GM23338 (cell line): ENCODE measurements at regions not wholly inside any gene's neighbourhood (a gene's known extent, or its start where the extent isn't known, plus 50 kb on each side); places are given as distances from the start of the nearest gene placed in this dataset.

Source experiments
- ATAC-seq: fragments of 200-7000 bp; cut with Tn5 transposase; 3 replicates; pipeline ENCODE4 v1.9.1; 2020
- DNase-seq: peaks from one replicate; pipeline ENCODE4 v3.0.0-alpha.2; 2015; ENCODE audit warnings: low spot score
- H2AFZ ChIP-seq: fragments of 200-600 bp; sonication (generic); 2 replicates; pipeline ENCODE4 v1.8.0; 2016; ENCODE audit warnings: antibody characterized with exemption, mild to moderate bottlenecking, moderate library complexity
- H3F3A ChIP-seq: fragments of 200-600 bp; sonication (generic); replicated peaks from 2 replicates; pipeline ENCODE4 v1.8.0; 2017; ENCODE audit warnings: antibody characterized with exemption, mixed run types, low read depth
- H3K27ac ChIP-seq: fragments of 200-600 bp; sonication (generic); 2 replicates; pipeline ENCODE4 v1.6.1; 2016; ENCODE audit warnings: low read depth
- H3K27me3 ChIP-seq: fragments of 200-600 bp; sonication (generic); 2 replicates; pipeline ENCODE4 v1.8.0; 2016; ENCODE audit warnings: mild to moderate bottlenecking, mixed run types, moderate library complexity; ENCODE audit not compliant: insufficient read depth
- H3K36me3 ChIP-seq: fragments of 200-600 bp; sonication (generic); 2 replicates; pipeline ENCODE4 v1.8.0; 2016; ENCODE audit warnings: mild to moderate bottlenecking; ENCODE audit not compliant: insufficient read depth
- H3K4me1 ChIP-seq: fragments of 200-600 bp; sonication (generic); 2 replicates; pipeline ENCODE4 v1.8.0; 2016; ENCODE audit warnings: mild to moderate bottlenecking, moderate library complexity; ENCODE audit not compliant: insufficient read depth
- H3K4me2 ChIP-seq: fragments of 200-600 bp; sonication (generic); 2 replicates; pipeline ENCODE4 v1.7.1; 2017; ENCODE audit warnings: mixed run types
- H3K4me3 ChIP-seq: fragments of 200-600 bp; sonication (generic); 2 replicates; pipeline ENCODE4 v1.6.1; 2016; ENCODE audit warnings: mixed run types
- H3K79me2 ChIP-seq: fragments of 200-600 bp; sonication (generic); replicated peaks from 2 replicates; pipeline ENCODE4 v1.8.0; 2017; ENCODE audit warnings: mild to moderate bottlenecking; ENCODE audit not compliant: insufficient read depth
- H3K9me2 ChIP-seq: fragments of 200-600 bp; sonication (generic); 2 replicates; pipeline ENCODE4 v1.8.0; 2017; ENCODE audit not compliant: insufficient read depth
- H4K20me1 ChIP-seq: fragments of 200-600 bp; sonication (generic); replicated peaks from 2 replicates; pipeline ENCODE4 v1.8.0; 2017; ENCODE audit warnings: mild to moderate bottlenecking; ENCODE audit not compliant: insufficient read depth
- H3K27ac Mint-ChIP-seq: 2 replicates; pipeline ENCODE4 v1.8.0; 2020; ENCODE audit warnings: inconsistent platforms, mild to moderate bottlenecking, moderate library complexity, mixed read lengths
- H3K27me3 Mint-ChIP-seq: 3 replicates; pipeline ENCODE4 v1.8.0; 2022; ENCODE audit warnings: low read depth, mild to moderate bottlenecking, moderate library complexity, mixed read lengths, inconsistent platforms; ENCODE audit not compliant: insufficient read depth, poor library complexity
- H3K36me3 Mint-ChIP-seq: 3 replicates; pipeline ENCODE4 v1.8.0; 2021; ENCODE audit warnings: low read depth, mild to moderate bottlenecking, inconsistent platforms, moderate library complexity, mixed read lengths
- H3K4me1 Mint-ChIP-seq: 3 replicates; pipeline ENCODE4 v1.8.0; 2020; ENCODE audit warnings: mild to moderate bottlenecking, inconsistent platforms, mixed read lengths
- H3K4me3 Mint-ChIP-seq: 3 replicates; pipeline ENCODE4 v1.8.0; 2021; ENCODE audit warnings: moderate library complexity, mild to moderate bottlenecking, inconsistent platforms, mixed read lengths
- H3K9me3 Mint-ChIP-seq: 3 replicates; pipeline ENCODE4 v1.8.0; 2020; ENCODE audit warnings: moderate library complexity, mild to moderate bottlenecking, inconsistent platforms, mixed read lengths
- CREB1 ChIP-seq: fragments of 250-450 bp; sonication (Bioruptor Pico); IDR thresholded peaks from 2 replicates; pipeline ENCODE4 v1.5.0; 2020; ENCODE audit warnings: low read depth, mild to moderate bottlenecking, moderate library complexity
- EZH2 ChIP-seq: fragments of 200-600 bp; sonication (generic); IDR thresholded peaks from one replicate; pipeline ENCODE4 v1.8.0; 2017; ENCODE audit warnings: antibody characterized with exemption, mild to moderate bottlenecking, low read depth; ENCODE audit not compliant: unreplicated experiment
- JUNB ChIP-seq: IDR thresholded peaks from one replicate; pipeline ENCODE4 v1.6.1; 2016; ENCODE audit warnings: antibody characterized with exemption; ENCODE audit not compliant: unreplicated experiment
- NANOG ChIP-seq: IDR thresholded peaks from 2 replicates; pipeline ENCODE4 v1.6.1; 2016; ENCODE audit warnings: antibody characterized with exemption, borderline replicate concordance
- POLR2AphosphoS5 ChIP-seq: IDR thresholded peaks from 2 replicates; pipeline ENCODE4 v1.6.1; 2016; ENCODE audit warnings: antibody characterized with exemption, low read depth
- ZNF331 ChIP-seq: fragments of 250-450 bp; sonication (Bioruptor Pico); IDR thresholded peaks from 2 replicates; pipeline ENCODE4 v1.5.0; 2020; ENCODE audit warnings: low read depth, mild to moderate bottlenecking, moderate library complexity
- TF ChIP-seq, protein P1 (sequence below): IDR thresholded peaks from one replicate; pipeline ENCODE4 v1.6.1; 2018; ENCODE audit warnings: antibody characterized with exemption; ENCODE audit not compliant: unreplicated experiment
- TF ChIP-seq, protein P2 (sequence below), 2 experiments: fragments of 200-600 bp in 1 of 2; sonication (generic) in 1 of 2; conservative IDR thresholded peaks; 2 replicates each; pipeline versions ENCODE4 v1.5.1 to v1.6.1; 2016 to 2017; ENCODE audit warnings: antibody characterized with exemption in 2 of 2, low read depth in 2 of 2, mild to moderate bottlenecking in 2 of 2, moderate library complexity in 1 of 2
- TF ChIP-seq, protein P3 (sequence below): fragments of 250-450 bp; sonication (Bioruptor Pico); IDR thresholded peaks from 2 replicates; pipeline ENCODE4 v1.5.0; 2020; ENCODE audit warnings: mild to moderate bottlenecking, moderate library complexity
- TF ChIP-seq, protein P4 (sequence below): IDR thresholded peaks from 2 replicates; pipeline ENCODE4 v1.6.1; 2016; ENCODE audit warnings: antibody characterized with exemption

DNA sequence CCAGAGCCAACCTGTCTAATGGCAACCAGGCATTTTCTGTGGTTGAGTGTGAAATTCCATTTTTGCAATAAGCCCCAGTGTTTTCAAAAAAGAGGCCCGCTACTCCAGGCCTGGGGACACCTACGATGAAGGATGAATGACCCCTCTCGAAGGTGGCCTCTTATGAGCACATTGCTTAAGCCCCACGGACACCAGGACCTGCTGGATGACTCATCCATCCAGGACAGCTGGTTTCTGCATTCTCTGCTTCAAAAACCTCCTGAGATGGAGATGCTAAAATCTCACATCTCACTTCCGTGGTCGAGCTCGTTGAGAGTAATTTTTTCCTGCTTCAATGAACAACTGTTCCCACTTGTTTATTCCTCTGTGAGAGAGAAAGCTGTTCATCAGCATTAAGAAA lies 150.2 kb upstream of the FZD8 start (continued):
- TF ChIP-seq EZH2 (no peak), JUNB (no peak), ZNF331 (CRISPR knock-in tag) (no peak), NANOG (no peak)
- TF ChIP-seq, protein P1, sequence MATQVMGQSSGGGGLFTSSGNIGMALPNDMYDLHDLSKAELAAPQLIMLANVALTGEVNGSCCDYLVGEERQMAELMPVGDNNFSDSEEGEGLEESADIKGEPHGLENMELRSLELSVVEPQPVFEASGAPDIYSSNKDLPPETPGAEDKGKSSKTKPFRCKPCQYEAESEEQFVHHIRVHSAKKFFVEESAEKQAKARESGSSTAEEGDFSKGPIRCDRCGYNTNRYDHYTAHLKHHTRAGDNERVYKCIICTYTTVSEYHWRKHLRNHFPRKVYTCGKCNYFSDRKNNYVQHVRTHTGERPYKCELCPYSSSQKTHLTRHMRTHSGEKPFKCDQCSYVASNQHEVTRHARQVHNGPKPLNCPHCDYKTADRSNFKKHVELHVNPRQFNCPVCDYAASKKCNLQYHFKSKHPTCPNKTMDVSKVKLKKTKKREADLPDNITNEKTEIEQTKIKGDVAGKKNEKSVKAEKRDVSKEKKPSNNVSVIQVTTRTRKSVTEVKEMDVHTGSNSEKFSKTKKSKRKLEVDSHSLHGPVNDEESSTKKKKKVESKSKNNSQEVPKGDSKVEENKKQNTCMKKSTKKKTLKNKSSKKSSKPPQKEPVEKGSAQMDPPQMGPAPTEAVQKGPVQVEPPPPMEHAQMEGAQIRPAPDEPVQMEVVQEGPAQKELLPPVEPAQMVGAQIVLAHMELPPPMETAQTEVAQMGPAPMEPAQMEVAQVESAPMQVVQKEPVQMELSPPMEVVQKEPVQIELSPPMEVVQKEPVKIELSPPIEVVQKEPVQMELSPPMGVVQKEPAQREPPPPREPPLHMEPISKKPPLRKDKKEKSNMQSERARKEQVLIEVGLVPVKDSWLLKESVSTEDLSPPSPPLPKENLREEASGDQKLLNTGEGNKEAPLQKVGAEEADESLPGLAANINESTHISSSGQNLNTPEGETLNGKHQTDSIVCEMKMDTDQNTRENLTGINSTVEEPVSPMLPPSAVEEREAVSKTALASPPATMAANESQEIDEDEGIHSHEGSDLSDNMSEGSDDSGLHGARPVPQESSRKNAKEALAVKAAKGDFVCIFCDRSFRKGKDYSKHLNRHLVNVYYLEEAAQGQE, result no peak
- TF ChIP-seq, protein P2, sequence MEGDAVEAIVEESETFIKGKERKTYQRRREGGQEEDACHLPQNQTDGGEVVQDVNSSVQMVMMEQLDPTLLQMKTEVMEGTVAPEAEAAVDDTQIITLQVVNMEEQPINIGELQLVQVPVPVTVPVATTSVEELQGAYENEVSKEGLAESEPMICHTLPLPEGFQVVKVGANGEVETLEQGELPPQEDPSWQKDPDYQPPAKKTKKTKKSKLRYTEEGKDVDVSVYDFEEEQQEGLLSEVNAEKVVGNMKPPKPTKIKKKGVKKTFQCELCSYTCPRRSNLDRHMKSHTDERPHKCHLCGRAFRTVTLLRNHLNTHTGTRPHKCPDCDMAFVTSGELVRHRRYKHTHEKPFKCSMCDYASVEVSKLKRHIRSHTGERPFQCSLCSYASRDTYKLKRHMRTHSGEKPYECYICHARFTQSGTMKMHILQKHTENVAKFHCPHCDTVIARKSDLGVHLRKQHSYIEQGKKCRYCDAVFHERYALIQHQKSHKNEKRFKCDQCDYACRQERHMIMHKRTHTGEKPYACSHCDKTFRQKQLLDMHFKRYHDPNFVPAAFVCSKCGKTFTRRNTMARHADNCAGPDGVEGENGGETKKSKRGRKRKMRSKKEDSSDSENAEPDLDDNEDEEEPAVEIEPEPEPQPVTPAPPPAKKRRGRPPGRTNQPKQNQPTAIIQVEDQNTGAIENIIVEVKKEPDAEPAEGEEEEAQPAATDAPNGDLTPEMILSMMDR (conservative IDR thresholded peaks at IDR 0.05; ENCODE audit: low read depth in 2 of 2), result no peak

DNA sequence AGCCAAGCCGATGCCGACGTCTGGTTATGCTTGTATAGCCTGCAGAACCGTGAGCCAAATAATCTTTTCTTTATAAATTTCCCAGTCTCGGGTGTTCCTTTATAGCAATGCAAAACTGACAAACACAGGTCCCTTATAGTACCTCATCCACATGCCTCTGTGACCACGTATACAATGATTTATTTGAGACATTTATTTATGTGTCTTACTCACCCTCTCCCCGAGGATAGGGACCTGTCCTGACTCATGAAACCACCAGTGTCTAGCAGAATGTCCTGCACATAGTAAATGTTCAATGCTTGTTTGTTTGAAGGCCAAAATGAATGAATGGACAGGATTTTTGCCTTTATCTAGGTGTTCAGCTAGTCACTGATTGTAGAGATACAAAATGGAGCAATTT lies 147.9 kb upstream of the FZD8 start:
- Histone ChIP-seq H3K79me2 (no peaks in the 10 kb centered on the region), H4K20me1 (no peaks in the 10 kb centered on the region), H3K27ac (no peak overlapping the region), H3K36me3 (no peaks in the 10 kb centered on the region), H3K4me1 (no peaks in the 10 kb centered on the region), H3K9me2 (no peaks in the 10 kb centered on the region), H3K4me2 (no peak overlapping the region), H3K27me3 (no peaks in the 10 kb centered on the region), H2AFZ (no peak overlapping the region), H3K4me3 (no peak overlapping the region), H3F3A (no peaks in the 10 kb centered on the region)
- H3K4me1 Mint-ChIP-seq, result no peaks in the 10 kb centered on the region
- H3K27me3 Mint-ChIP-seq, result peaks cover 4% of the 10 kb centered on the region
- TF ChIP-seq CREB1 (no peak), EZH2 (no peak), POLR2AphosphoS5 (no peak)
- TF ChIP-seq, protein P3, sequence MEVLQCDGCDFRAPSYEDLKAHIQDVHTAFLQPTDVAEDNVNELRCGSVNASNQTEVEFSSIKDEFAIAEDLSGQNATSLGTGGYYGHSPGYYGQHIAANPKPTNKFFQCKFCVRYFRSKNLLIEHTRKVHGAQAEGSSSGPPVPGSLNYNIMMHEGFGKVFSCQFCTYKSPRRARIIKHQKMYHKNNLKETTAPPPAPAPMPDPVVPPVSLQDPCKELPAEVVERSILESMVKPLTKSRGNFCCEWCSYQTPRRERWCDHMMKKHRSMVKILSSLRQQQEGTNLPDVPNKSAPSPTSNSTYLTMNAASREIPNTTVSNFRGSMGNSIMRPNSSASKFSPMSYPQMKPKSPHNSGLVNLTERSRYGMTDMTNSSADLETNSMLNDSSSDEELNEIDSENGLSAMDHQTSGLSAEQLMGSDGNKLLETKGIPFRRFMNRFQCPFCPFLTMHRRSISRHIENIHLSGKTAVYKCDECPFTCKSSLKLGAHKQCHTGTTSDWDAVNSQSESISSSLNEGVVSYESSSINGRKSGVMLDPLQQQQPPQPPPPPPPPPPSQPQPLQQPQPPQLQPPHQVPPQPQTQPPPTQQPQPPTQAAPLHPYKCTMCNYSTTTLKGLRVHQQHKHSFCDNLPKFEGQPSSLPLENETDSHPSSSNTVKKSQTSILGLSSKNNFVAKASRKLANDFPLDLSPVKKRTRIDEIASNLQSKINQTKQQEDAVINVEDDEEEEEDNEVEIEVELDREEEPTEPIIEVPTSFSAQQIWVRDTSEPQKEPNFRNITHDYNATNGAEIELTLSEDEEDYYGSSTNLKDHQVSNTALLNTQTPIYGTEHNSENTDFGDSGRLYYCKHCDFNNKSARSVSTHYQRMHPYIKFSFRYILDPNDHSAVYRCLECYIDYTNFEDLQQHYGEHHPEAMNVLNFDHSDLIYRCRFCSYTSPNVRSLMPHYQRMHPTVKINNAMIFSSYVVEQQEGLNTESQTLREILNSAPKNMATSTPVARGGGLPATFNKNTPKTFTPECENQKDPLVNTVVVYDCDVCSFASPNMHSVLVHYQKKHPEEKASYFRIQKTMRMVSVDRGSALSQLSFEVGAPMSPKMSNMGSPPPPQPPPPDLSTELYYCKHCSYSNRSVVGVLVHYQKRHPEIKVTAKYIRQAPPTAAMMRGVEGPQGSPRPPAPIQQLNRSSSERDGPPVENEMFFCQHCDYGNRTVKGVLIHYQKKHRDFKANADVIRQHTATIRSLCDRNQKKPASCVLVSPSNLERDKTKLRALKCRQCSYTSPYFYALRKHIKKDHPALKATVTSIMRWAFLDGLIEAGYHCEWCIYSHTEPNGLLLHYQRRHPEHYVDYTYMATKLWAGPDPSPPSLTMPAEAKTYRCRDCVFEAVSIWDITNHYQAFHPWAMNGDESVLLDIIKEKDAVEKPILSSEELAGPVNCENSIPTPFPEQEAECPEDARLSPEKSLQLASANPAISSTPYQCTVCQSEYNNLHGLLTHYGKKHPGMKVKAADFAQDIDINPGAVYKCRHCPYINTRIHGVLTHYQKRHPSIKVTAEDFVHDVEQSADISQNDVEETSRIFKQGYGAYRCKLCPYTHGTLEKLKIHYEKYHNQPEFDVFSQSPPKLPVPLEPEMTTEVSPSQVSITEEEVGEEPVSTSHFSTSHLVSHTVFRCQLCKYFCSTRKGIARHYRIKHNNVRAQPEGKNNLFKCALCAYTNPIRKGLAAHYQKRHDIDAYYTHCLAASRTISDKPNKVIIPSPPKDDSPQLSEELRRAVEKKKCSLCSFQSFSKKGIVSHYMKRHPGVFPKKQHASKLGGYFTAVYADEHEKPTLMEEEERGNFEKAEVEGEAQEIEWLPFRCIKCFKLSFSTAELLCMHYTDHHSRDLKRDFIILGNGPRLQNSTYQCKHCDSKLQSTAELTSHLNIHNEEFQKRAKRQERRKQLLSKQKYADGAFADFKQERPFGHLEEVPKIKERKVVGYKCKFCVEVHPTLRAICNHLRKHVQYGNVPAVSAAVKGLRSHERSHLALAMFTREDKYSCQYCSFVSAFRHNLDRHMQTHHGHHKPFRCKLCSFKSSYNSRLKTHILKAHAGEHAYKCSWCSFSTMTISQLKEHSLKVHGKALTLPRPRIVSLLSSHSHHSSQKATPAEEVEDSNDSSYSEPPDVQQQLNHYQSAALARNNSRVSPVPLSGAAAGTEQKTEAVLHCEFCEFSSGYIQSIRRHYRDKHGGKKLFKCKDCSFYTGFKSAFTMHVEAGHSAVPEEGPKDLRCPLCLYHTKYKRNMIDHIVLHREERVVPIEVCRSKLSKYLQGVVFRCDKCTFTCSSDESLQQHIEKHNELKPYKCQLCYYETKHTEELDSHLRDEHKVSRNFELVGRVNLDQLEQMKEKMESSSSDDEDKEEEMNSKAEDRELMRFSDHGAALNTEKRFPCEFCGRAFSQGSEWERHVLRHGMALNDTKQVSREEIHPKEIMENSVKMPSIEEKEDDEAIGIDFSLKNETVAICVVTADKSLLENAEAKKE, result no peak
- TF ChIP-seq, protein P4, sequence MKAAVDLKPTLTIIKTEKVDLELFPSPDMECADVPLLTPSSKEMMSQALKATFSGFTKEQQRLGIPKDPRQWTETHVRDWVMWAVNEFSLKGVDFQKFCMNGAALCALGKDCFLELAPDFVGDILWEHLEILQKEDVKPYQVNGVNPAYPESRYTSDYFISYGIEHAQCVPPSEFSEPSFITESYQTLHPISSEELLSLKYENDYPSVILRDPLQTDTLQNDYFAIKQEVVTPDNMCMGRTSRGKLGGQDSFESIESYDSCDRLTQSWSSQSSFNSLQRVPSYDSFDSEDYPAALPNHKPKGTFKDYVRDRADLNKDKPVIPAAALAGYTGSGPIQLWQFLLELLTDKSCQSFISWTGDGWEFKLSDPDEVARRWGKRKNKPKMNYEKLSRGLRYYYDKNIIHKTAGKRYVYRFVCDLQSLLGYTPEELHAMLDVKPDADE, result no peak
- TF ChIP-seq, protein P2 (conservative IDR thresholded peaks at IDR 0.05; ENCODE audit: low read depth in 2 of 2), result no peak
- H3K4me3 Mint-ChIP-seq, result no peak overlapping the region
- ATAC-seq (no peak), DNase-seq (no peak)
- peaks cover 20% of the 10 kb centered on the region for H3K9me3 Mint-ChIP-seq
- H3K36me3 Mint-ChIP-seq, result peaks cover 10% of the 10 kb centered on the region; the same call in 2 of the 3 replicates
- no peak overlapping the region for H3K27ac Mint-ChIP-seq
